ENCODE measurements at regions not wholly inside any gene's neighbourhood (a gene's known extent, or its start where the extent isn't known, plus 50 kb on each side); places are given as distances from the start of the nearest gene placed in this dataset.
A peak's percentile ranks its signal among the peaks of the same experiment; 100 is the strongest.

- Histone ChIP-seq H4K20me1 (ENCODE audit: insufficient read depth, low read length) (no peaks in the 10 kb centered on the region), H3K27me3 (ENCODE audit: insufficient read depth, low read length) (peaks cover 13% of the 10 kb centered on the region), H3K36me3 (ENCODE audit: insufficient read depth, low read length) (no peaks in the 10 kb centered on the region), H3K4me3 (ENCODE audit: insufficient read depth, low read length) (no peak overlapping the region), H3K27ac (ENCODE audit: low read depth, low read length) (no peak overlapping the region), H3K79me2 (ENCODE audit: insufficient read depth, low read length) (no peaks in the 10 kb centered on the region), H3K4me2 (ENCODE audit: insufficient read depth, low read length) (no peak overlapping the region), H3K4me1 (ENCODE audit: insufficient read depth, low read length) (no peaks in the 10 kb centered on the region), H2AFZ (ENCODE audit: low read length) (no peak overlapping the region), H3K9me3 (ENCODE audit: low read depth, low read length) (no peaks in the 10 kb centered on the region)
- DNase-seq (ENCODE audit: insufficient read length, low spot score, missing footprints): no peak
- no peak for TF ChIP-seq CTCF (IDR thresholded peaks at IDR 0.05; ENCODE audit: extremely low read depth, low read depth, low read length)
These were observed 203.0 kb downstream of the CDC5L start for GRCh38 chr6:44590471-44590870.

- Histone ChIP-seq H3K4me3 (ENCODE audit: insufficient read depth, low read length) (no peak overlapping the region), H3K36me3 (ENCODE audit: insufficient read depth, low read length) (no peaks in the 10 kb centered on the region), H3K4me1 (ENCODE audit: insufficient read depth, low read length) (no peaks in the 10 kb centered on the region), H3K79me2 (ENCODE audit: insufficient read depth, low read length) (no peaks in the 10 kb centered on the region), H2AFZ (ENCODE audit: low read length) (no peak overlapping the region), H4K20me1 (ENCODE audit: insufficient read depth, low read length) (no peaks in the 10 kb centered on the region), H3K27ac (ENCODE audit: low read depth, low read length) (no peak overlapping the region), H3K9me3 (ENCODE audit: low read depth, low read length) (no peaks in the 10 kb centered on the region), H3K4me2 (ENCODE audit: insufficient read depth, low read length) (no peak overlapping the region), H3K27me3 (ENCODE audit: insufficient read depth, low read length) (peaks cover 19% of the 10 kb centered on the region)
- peak; percentile 63 for TF ChIP-seq CTCF (IDR thresholded peaks at IDR 0.05; ENCODE audit: extremely low read depth, low read depth, low read length)
- peak; percentile 86 for DNase-seq (ENCODE audit: insufficient read length, low spot score, missing footprints)
These were observed 206.0 kb downstream of the CDC5L start for GRCh38 chr6:44593539-44593944.

GRCh38 chr6:44594481-44594880 lies 207.0 kb downstream of the CDC5L start:
- H3K79me2 ChIP-seq (ENCODE audit: insufficient read depth, low read length): no peaks in the 10 kb centered on the region
- H4K20me1 ChIP-seq (ENCODE audit: insufficient read depth, low read length): no peaks in the 10 kb centered on the region
- H3K4me3 ChIP-seq (ENCODE audit: insufficient read depth, low read length): no peak overlapping the region
- H2AFZ ChIP-seq (ENCODE audit: low read length): no peak overlapping the region
- H3K9me3 ChIP-seq (ENCODE audit: low read depth, low read length): no peaks in the 10 kb centered on the region
- no peak overlapping the region for H3K27ac ChIP-seq (ENCODE audit: low read depth, low read length)
- peaks cover 19% of the 10 kb centered on the region for H3K27me3 ChIP-seq (ENCODE audit: insufficient read depth, low read length)
- peak; percentile 22 for DNase-seq (ENCODE audit: insufficient read length, low spot score, missing footprints)
- H3K4me1 ChIP-seq (ENCODE audit: insufficient read depth, low read length): no peaks in the 10 kb centered on the region
- no peak overlapping the region for H3K4me2 ChIP-seq (ENCODE audit: insufficient read depth, low read length)
- TF ChIP-seq CTCF (IDR thresholded peaks at IDR 0.05; ENCODE audit: extremely low read depth, low read depth, low read length): no peak
- no peaks in the 10 kb centered on the region for H3K36me3 ChIP-seq (ENCODE audit: insufficient read depth, low read length)

- H3K27me3 ChIP-seq (ENCODE audit: insufficient read depth, low read length): peaks cover 14% of the 10 kb centered on the region
- DNase-seq (ENCODE audit: insufficient read length, low spot score, missing footprints): no peak
These were observed 211.2 kb downstream of the CDC5L start for GRCh38 chr6:44598679-44599078.

More at GRCh38 chr6:44598679-44599078, 211.2 kb downstream of the CDC5L start:
- Histone ChIP-seq H3K36me3 (ENCODE audit: insufficient read depth, low read length) (no peaks in the 10 kb centered on the region), H3K27ac (ENCODE audit: low read depth, low read length) (no peak overlapping the region), H3K9me3 (ENCODE audit: low read depth, low read length) (no peaks in the 10 kb centered on the region), H4K20me1 (ENCODE audit: insufficient read depth, low read length) (no peaks in the 10 kb centered on the region), H3K4me1 (ENCODE audit: insufficient read depth, low read length) (no peaks in the 10 kb centered on the region), H3K4me3 (ENCODE audit: insufficient read depth, low read length) (no peak overlapping the region), H3K4me2 (ENCODE audit: insufficient read depth, low read length) (no peak overlapping the region), H3K79me2 (ENCODE audit: insufficient read depth, low read length) (no peaks in the 10 kb centered on the region), H2AFZ (ENCODE audit: low read length) (no peak overlapping the region)
- no peak for TF ChIP-seq CTCF (IDR thresholded peaks at IDR 0.05; ENCODE audit: extremely low read depth, low read depth, low read length)

Data from osteoblast (primary cell).